Activated gamma-delta T cell treated with anti-CD3 and anti-CD28 coated beads, Interleukin-2, amount 50 U/mL, for 16 hours (primary cell): ENCODE measurements at regions not wholly inside any gene's neighbourhood (a gene's known extent, or its start where the extent isn't known, plus 50 kb on each side); places are given as distances from the start of the nearest gene placed in this dataset.

Source experiments
- DNase-seq: peaks from one replicate; pipeline ENCODE4 v3.0.0-alpha.2; 2020; ENCODE audit warnings: low read depth

DNA sequence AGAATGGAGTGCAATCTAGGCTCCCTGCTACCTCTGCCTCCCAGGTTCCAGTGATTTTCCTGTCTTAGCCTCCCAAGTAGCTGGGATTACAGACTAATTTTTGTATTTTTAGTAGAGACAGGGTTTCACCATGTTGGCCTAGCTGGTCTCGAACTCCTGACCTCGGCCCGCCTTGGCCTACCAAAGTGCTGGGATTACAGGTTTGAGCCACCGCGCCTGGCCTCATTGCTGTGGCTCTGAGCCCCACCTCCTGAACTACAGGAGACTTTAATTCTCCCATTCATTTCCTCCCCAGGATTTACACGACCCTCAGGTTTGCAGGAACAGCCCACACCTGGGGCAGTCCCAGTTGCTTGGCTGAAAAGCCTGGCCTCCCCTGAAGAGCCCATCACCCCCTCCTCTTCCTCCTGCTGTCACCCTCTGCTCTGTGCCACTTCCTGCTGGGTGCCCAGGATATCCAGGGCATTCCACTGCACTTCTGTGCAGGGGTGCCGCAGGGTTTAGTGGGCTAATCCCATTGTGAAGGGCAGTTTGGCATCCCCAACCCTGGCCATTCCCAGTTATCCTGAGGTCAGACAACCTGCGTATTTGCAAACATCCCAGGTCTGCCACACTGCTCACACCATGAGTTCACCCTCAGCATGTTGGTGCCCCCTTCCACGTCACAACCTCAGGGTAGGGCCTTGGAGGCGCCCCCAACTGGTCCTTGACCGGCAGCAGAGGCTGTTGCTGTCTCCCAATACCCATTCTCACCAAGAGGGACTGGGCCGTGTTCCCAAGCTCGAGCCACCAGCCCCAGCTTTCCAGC lies 265.0 kb upstream of the IRX4 start:
- no peak for DNase-seq

DNA sequence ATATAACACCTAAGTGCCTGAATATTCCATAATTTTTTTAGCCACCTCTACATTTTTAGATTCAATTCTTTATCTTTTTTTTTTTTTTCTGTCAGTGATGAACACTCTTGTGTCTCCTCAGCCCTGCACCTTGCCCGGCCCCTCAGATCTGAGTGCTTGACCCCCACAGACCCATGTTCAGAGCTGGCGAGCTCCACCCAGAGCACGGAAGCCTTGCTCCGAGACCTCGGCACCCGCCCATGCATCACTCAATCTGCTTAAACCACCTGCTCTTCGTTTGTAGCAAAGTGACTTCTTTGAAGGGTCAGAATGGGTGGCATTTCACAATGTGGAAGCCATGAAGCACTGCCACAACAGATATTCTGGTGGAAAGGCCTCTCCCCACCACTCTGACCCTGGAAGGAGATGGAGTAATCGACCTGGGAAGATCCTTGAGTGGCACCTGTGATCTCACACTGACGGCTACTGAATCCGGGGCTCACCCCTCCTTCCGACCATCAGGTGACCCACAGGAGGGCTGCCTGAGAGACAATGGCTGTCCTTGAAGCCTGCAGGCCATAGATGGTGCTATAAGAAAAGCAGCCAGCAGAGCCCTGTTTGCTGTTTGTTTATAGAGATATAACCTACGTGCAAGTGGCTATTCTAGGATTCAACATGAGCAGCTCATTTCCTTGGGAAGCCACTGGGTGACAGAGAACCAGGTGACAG lies 261.1 kb upstream of the IRX4 start:
- no peak for DNase-seq

DNA sequence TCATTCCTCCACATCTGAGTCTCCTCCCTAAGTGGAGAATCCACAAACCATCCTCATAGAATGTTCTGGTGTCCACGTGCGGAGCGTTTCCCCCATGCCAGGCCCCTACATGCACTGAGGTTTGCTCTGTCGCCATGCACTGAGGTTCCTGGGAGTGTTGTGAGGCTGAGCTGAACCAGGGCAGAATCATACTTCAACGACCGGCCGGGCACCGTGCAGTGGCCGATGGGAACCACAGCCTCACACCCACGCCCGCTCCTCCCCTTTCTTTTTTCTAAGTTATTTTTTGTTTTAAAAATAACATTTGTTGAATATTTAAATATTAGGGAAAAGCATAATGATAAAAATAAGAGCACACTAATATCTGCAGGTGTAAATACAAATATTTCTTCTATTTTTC lies 260.4 kb upstream of the IRX4 start:
- no peak for DNase-seq

DNA sequence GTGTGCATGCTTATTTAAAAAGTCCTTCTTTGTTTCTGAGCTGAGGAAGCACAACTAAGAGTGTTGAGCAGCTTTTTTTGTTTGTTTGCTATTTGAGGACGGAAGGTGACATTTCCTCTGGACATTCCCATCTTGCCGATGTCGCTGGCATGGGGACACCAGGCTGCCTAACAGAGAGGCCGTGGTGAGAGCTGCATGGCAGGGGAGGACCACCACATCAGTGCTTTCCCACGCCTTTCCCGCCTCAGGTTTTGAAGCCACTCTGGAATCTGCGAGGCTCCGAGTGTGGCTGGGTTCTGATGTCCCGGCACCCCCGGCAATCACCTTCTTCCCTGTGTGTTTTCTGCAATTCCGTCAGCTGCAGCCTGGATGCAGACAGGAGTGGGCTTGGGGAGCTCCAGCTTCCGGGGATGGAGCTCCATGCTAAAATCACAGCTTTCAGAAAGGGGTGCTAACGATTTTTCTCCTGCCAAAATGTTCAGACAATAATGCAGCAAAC lies 259.8 kb upstream of the IRX4 start:
- no peak for DNase-seq

DNA sequence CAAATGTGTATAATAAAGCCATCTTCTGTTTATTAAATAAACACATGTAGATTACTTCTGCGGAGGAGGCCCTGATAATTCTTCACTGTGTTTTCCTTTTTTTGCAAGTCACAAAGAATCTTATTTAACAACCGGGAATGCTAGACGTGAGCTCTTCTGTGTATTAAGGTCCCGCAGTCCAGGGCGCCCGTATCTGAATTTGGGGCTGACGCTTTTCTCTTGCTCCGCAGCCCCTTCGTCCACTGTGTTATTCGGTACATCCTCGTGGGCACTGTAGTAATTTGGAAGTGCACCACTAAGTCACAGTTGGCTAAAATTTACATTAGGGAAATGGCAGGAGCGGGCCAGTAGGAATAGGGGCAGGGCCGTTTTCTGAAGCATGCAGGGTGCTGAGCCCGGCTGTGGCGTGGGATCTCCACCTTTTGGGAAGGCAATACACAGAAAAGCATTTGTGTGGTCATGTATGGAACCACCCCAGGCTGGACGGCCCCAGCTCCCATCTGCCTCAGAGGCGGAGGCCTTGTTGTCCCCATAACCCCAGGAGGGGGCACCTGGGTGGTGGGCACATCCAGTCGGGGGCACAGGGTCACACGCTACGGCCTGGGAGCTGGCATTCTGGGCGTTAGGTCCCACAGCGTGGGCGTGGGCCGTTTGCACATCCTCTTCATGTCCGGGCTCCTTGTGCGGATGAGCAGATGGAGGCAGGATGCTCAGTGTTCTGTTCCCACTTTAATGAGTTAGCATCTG lies 258.7 kb upstream of the IRX4 start:
- no peak for DNase-seq

DNA sequence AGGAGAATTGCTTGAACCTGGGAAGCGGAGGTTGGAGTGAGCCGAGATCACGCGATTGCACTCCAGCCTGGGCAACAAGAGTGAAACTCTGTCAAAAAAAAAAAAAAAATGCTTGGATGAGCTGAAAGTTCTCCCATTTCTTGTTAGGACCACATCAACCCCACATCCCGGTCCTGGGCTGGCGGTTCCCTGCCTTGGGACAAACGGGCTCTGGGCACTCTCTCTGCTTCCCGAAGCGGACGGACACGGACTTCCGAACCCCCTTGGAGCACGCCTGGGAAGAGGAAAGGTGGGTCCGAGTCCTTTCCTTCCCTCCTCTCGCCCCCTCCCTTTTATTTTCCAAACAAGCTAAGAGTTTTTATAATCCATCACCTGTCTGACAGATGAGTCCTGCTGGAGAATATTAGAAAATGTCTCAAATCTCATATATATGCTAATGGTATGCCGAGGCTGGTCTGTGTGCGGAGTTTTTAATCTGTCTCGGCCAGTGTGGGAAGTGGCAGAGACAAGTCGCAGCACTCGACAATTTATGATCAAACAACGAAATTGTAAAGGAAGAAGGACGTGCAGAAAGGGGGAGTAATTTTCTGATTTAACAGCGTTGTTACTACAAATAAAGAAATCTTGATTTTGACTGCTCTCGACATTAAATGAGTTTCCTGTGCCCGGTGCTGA lies 257.9 kb upstream of the IRX4 start:
- no peak for DNase-seq

DNA sequence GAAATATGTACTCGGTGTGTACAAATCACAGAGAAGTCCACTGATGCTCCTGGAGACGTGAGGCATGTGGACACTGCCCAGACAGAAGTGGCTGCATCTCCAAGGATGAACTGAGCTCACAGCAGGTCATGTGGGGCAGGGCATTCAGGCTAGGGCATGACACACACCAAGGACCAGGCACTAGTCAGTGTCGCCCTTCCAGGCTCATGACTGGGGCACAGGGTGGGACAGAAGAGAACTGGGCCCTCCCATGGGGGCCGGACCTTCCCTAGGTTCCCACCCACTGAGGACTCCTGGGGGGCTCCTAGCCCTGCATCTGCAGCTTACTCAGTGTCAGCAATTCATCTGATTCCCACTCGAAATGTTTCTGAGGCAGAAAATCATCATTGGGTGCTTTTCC lies 256.8 kb upstream of the IRX4 start:
- no peak for DNase-seq

DNA sequence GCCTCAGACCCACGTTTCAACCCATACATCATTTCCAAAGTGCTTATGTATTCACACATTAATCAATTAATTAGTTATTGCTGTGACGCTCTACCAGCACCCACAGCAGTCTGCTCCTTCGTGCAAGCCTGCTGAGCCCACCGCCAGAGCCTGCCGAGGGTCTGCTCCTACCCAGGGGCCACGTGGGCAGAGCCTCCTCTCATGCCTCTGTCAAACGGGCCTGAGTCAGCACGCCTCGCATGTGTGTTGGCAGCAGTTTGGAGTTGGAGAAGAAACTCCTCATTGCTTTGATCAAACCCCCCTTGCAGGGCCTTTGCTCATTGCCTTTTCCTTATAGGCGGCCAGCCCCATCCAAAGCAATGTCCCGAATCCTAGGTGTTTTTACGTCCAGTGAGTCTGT lies 256.2 kb upstream of the IRX4 start:
- no peak for DNase-seq

DNA sequence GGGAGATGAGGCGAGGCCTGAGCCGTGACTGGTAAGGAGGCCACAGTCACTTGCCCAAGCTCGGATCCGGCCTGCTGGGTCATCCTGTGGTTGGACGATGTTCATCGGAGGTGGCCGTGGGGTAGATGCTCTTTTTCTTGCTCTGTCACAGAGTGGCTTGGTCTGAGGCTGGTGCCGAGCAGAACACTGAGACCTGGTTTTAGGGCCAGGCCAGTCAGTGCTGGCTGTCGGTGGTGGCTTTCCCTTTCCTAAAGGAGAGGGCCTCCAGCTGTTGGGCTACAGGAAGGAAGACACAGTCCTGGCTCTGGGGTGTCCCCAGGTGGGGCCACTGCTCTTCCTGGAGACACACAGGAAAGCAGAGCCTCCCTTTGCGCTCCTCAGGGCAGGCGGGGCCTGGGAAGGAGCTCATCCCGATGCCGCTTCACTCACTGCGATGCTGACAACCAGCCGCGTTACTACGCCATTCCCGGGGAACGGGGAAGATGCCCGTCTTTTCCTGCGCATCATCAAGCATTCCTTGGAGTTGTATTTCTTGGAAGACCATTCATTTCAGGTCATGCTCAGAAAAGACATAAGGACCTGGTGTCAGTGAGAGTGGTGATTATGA lies 254.8 kb upstream of the IRX4 start:
- no peak for DNase-seq

DNA sequence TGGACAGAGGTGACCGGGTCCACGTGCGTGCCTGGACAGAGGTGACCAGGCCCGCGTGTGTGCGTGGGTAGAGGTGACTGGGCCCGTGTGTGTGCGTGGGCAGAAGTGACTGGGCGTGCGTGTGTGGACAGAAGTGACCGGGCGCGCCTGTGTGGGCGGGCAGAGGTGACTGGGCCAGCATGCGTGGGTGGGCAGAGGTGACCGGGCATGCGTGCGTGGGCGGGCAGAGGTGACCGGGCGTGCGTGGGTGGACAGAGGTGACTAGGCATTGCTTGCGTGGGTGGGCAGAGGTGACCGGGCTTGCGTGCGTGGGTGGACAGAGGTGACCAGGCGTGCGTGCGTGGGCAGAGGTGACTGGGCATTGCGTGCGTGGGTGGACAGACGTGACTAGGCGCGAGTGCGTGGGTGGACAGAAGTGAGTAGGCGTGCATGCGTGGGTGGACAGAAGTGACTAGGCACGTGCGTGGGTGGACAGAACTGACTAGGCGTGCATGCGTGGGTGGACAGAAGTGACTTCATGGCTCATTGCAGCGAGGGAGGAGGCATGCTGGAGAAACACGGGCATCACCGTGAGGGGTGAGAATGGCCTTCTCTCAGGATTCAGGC lies 254.1 kb upstream of the IRX4 start:
- no peak for DNase-seq

DNA sequence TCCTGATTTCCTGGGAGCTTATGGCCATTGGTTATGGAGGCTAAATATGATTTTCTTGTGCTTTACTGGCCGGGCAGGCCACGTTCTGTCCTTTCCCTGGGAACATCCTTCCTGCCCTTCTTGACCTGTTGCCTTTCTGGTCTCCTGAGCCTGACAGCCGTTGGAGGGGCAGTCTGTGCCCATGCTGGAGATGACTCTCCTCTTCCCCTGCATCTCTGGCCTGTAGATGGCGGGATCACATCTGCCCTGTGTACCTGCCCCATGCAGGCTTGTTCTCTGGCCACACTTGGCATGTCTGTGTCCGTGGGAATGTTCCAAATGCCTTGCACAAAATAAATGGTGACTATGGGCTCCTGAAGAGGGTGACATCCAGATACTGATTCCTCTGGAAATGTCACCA lies 253.1 kb upstream of the IRX4 start:
- DNase-seq: no peak

DNA sequence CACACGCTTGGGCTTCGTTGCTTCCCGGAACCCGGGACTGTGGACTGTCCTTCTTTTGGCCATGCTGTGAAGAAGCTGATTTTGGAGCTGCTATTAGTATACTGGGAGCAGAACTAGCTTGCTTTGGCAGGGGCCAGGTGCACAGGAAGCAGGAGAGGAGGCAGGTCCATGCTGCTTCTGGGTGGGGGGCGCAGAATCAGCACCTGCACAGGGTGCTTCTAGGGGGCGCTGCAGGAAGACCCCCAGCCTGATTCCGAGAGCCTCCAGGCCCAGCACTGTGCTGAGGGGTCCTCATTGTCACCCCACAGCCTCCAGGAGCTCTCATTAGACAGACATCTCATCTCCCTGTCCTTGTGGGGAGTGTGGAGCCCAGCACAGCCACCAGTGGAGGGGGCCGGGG lies 252.6 kb upstream of the IRX4 start:
- no peak for DNase-seq

DNA sequence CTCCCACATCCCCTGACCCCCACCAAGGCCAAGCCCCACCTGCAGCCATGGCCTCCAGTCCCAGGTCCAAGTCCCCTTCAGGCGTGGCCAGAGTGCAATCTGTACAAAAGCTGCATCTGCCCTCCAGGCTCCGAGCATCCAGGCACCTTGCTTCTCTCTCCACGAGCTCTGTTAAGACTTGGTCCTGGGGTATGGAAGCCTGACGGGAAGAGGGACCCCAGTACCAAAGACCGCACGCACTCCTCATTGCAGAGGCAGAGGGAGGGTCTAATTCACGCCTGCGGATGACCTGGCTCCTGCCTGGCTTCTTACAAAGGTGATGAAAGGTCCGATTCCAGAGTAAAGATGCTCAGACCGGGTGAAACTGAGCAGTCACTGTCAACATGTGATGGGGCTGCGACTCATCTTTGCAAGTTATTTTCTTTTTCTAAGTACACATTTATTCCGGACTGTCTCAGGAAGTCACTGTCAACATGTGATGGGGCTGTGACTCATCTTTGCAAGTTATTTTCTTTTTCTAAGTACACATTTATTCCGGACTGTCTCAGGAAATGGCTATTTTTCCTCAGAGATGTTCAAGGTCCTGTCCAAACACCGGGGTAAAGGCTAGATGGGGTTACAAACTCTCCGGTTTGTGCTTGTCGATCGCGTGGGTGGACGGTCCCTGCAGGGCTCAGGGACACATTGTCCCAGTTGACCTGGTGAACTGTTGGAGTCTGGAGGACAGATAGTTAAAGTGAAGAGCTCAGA lies 252.0 kb upstream of the IRX4 start:
- DNase-seq: no peak

DNA sequence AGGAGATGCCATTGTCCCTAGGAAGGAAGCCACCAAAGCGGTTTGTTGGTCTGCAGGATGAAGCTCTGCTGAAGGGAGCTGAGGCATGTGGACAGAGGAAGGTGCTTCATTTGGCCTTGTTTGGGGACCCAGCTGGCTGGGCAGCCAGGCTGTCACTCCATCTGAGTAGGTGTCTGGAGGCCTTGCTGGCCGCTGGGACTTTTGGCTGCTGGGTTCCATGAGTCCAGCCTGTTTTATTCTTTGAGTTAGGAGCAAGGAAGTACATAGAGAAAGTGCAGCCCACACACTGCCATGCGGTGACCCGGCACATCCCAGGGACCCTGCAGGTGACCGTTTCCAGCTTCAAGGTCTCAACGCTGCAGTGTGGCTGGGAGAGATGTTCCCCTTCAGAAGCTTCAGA lies 251.2 kb upstream of the IRX4 start:
- no peak for DNase-seq

DNA sequence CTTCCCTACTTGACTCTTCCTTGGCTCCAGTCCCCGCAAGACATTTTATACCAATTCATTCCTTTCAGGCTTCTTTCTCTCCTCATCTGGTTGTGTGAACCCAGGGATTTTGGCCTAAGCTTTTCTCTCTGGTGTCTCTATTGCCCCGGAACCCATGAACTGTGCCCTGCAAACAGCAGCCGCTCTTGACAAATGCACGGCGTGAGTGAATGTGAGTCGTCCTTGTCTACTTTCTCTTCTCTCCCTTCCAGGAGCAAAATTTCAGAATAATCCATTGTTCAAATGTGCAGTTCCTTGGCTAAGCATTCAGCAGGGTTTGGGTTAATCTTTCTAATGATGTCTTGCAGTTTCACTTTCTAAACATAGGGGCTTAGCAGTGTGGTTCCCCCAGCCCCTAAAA lies 250.4 kb upstream of the IRX4 start:
- no peak for DNase-seq

DNA sequence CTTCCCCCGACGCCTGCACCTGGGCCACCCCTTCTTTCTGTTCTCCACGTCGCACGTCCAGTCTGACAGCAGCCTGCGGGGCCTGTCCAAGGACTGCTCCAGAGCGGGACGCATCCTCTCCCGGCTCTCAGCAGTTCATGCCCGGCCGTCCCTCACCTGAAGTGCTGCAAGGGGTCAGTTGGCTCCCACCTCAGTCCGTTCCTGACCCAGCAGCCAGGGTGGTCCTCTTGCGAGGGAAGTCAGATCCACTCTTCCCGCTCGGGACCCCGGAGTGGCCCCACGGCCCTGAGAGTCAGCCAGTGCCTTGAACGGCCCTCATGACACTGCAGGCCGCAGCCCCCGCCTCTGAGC lies 249.7 kb upstream of the IRX4 start:
- no peak for DNase-seq

DNA sequence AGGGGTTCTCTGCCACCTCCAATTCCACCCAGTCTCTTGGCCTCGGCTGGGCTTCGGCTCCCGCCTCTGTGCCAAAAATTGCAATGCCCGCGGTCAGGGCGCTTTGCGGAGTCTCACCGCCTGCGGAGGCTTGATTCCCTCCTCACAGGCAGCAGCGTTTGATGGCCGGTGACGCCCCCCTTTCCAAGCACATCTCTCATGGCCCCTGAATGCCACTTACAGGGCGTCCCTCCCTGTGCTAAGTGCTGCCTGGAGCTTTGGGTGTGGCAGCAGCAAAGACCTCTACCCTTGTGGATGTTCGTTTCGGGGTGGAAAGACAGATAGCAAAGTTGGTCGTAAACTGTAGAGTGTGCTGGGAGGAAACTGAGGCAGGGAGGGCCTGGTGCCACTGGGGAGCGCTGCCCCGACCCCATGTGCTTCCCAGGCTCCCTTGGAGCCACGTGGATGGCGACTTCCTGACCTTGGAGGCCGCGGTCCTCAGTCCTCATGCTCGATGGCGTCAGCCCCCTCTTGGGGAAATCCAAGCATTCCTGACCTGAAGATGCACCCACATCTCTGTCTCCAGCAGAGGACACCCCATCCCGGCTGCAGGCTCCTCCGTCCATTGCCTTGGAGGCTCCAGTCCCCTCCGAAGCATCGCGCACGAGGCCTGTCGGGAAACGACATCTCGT lies 249.2 kb upstream of the IRX4 start:
- no peak for DNase-seq

DNA sequence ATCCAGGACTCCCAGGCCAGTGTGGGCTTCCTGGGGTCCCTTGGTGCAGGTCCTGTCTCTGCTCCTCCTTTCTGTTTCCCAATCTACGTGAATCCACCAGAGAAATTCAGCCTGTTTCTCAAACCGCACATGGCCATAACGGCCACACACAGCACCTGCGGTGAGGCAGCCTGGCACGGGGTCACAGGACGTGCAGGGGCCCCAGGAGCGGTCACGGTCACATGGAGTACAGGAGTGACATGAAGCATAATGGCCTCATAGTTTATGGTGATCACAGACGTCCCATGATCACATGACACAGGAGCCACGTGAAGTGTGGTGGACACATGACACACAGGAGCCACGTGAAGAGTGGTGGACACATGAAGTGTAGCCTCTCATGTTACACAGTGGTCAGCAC lies 248.5 kb upstream of the IRX4 start:
- DNase-seq: no peak

DNA sequence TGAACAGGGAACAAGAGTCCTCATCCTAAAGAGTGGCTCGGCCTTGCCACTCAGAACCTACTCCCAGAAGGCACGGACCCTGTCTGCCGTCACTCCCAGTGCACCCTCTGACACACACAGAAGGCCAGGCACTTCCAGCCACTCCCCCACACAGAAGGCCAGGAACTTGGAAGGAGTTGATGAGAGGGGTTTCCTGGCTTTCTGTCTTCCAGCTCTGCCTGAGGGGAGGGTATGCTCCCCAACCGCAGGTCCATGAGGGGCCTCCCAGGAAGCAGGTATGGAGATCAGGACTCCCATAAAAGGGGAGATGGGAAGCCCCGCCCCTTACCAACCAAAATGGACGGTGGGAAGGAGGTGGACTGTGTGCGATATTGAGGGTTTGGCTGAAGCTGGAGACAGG lies 247.6 kb upstream of the IRX4 start:
- DNase-seq: no peak

DNA sequence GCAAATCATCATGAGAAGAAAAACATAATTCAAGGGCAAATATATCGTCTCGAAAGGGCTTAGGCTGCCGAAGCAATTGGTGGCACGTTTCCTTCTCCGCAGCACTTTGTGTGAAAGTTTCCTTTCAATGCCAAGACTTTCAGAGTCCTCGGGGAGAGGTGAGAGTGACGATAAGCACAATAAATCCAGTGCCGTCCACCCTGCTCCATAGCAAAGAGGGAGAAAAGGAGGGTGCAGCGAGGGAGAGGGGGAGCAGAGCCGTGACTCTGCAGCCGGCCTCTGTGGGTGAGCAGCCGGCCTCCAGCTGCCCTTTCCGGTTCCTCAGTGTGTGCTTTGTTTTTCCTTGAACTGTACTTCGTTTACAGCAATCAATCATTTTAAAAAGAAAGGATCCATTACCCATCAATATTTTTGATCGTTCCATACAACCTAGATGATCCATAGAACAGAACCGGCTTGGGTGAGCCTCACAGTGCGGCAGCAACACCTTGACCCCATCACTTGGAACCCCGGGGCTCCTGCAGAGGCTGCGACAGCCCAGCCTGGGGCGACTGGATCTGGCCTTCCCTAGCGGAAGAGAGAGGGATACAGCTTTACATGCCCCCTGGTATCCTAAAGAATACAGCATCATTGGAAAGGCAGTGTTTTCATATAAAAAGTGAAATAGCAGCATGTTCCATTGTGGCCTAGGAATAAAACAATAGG lies 247.0 kb upstream of the IRX4 start:
- no peak for DNase-seq
